ENCODE measurements at regions not wholly inside any gene's neighbourhood (a gene's known extent, or its start where the extent isn't known, plus 50 kb on each side); places are given as distances from the start of the nearest gene placed in this dataset.

GRCh38 chr3:189099505-189100290 is 72.1 kb upstream of the TPRG1 start (continued):
- TF ChIP-seq SAP130 (CRISPR knock-in tag; IDR thresholded peaks at IDR 0.05; ENCODE audit: low read depth) (no peak), THAP8 (CRISPR knock-in tag; IDR thresholded peaks at IDR 0.05; ENCODE audit: borderline replicate concordance) (no peak), ZNF878 (CRISPR knock-in tag; IDR thresholded peaks at IDR 0.05) (no peak), MXD3 (CRISPR knock-in tag; IDR thresholded peaks at IDR 0.05) (no peak), ZBTB26 (CRISPR knock-in tag; IDR thresholded peaks at IDR 0.05; ENCODE audit: borderline replicate concordance) (no peak), MEIS2 (CRISPR knock-in tag; IDR thresholded peaks at IDR 0.05) (no peak), GABPB1 (CRISPR knock-in tag; IDR thresholded peaks at IDR 0.05) (no peak)

GRCh38 chr3:189100866-189101265 is 70.9 kb upstream of the TPRG1 start:
- Histone ChIP-seq H3K79me2 (ENCODE audit: insufficient read depth, low read length) (no peaks in the 10 kb centered on the region), H3K27me3 (ENCODE audit: control insufficient read depth in 1 of 2, insufficient read depth in 2 of 2, low read length in 2 of 2) (peaks cover 0 to 12% of the 10 kb centered on the region in 2 experiments; a peak in 3 of 5 replicates), H2AFZ (ENCODE audit: low read length) (no peak overlapping the region), H4K20me1 (ENCODE audit: insufficient read depth, low read length) (no peaks in the 10 kb centered on the region), H3K4me1 (ENCODE audit: insufficient read depth, low read length) (no peaks in the 10 kb centered on the region), H3K4me2 (ENCODE audit: low read depth, low read length) (no peak overlapping the region), H3K36me3 (replicated peaks in 1 of 2; ENCODE audit: control insufficient read depth in 1 of 2, insufficient read depth in 2 of 2, low read length in 2 of 2) (no peaks in the 10 kb centered on the region), H3K27ac (ENCODE audit: extremely low read length, insufficient read depth, low read length) (no peak overlapping the region), H3K9ac (ENCODE audit: insufficient read depth, low read depth, low read length) (no peak overlapping the region), H3K9me3 (ENCODE audit: low read length) (no peaks in the 10 kb centered on the region), H3K4me3 (replicated peaks in 1 of 3; ENCODE audit: insufficient read depth in 1 of 3, low read depth in 2 of 3, low read length in 3 of 3) (no peak overlapping the region)
- CTCF ChIA-PET (ENCODE audit: low intra/inter-chr PET ratio, low total read pairs): no interaction called here
- ATAC-seq: no peak
- no TSS peak for BruUV-seq (replicated peaks)
- WGBS (ENCODE audit: low lambda C conversion rate): 4% methylated on average over 2 of the region's 2 CpGs
- no peak for FAIRE-seq
- intact Hi-C loops (cut with micrococcal nuclease; ENCODE audit: unreplicated experiment): no loop called here
- POLR2A ChIA-PET: no interaction called here
- in situ Hi-C loops (cut with HindIII; ENCODE audit: extremely low pct_ligation_motif_present, low pct_unique_long_range_greater_than_20kb): no loop called here
- no peak for DNase-seq (ENCODE audit: low spot score)
- TF ChIP-seq TFE3 (CRISPR knock-in tag; IDR thresholded peaks at IDR 0.05): no peak
- no peak for TF ChIP-seq PHB2 (IDR thresholded peaks at IDR 0.05; ENCODE audit: partially characterized antibody)
- no peak for TF ChIP-seq ZNF543 (CRISPR knock-in tag; IDR thresholded peaks at IDR 0.05)
- TF ChIP-seq ZNF768 (CRISPR knock-in tag; IDR thresholded peaks at IDR 0.05): no peak
- no peak for TF ChIP-seq ZNF431 (CRISPR knock-in tag; IDR thresholded peaks at IDR 0.05; ENCODE audit: borderline replicate concordance, low read depth)
- no peak for TF ChIP-seq MLXIP (CRISPR knock-in tag; IDR thresholded peaks at IDR 0.05; ENCODE audit: borderline replicate concordance)
- no peak for TF ChIP-seq THAP8 (CRISPR knock-in tag; IDR thresholded peaks at IDR 0.05; ENCODE audit: borderline replicate concordance)
- no peak for TF ChIP-seq NR0B2 (CRISPR knock-in tag; IDR thresholded peaks at IDR 0.05)
